ENCODE measurements at regions not wholly inside any gene's neighbourhood (a gene's known extent, or its start where the extent isn't known, plus 50 kb on each side); places are given as distances from the start of the nearest gene placed in this dataset.

DNA sequence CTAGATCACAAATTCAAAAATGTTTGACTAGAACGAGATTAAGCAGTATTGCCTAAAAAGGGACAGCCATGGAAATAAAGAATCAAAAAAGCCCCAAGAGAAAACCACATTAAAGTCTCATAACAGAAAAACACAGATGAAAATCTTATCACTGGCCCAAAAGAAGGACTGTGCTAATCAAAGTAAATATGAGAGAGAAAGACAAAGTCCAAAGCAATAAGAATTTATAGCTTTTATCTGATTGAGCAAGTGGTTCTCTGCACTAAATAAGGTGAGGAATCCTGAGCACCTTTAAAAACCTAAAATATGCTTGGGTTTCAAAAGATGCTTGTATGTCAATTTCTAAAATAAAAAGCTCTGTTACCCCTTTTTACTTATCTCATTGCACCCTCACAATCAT is 409.3 kb downstream of the GASK1B start:
- TF ChIP-seq, protein P1, sequence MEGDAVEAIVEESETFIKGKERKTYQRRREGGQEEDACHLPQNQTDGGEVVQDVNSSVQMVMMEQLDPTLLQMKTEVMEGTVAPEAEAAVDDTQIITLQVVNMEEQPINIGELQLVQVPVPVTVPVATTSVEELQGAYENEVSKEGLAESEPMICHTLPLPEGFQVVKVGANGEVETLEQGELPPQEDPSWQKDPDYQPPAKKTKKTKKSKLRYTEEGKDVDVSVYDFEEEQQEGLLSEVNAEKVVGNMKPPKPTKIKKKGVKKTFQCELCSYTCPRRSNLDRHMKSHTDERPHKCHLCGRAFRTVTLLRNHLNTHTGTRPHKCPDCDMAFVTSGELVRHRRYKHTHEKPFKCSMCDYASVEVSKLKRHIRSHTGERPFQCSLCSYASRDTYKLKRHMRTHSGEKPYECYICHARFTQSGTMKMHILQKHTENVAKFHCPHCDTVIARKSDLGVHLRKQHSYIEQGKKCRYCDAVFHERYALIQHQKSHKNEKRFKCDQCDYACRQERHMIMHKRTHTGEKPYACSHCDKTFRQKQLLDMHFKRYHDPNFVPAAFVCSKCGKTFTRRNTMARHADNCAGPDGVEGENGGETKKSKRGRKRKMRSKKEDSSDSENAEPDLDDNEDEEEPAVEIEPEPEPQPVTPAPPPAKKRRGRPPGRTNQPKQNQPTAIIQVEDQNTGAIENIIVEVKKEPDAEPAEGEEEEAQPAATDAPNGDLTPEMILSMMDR (IDR thresholded peaks at IDR 0.05), result no peak
- TF ChIP-seq POLR2A (IDR thresholded peaks at IDR 0.05), result no peak
